ENCODE measurements at regions not wholly inside any gene's neighbourhood (a gene's known extent, or its start where the extent isn't known, plus 50 kb on each side); places are given as distances from the start of the nearest gene placed in this dataset.

DNA sequence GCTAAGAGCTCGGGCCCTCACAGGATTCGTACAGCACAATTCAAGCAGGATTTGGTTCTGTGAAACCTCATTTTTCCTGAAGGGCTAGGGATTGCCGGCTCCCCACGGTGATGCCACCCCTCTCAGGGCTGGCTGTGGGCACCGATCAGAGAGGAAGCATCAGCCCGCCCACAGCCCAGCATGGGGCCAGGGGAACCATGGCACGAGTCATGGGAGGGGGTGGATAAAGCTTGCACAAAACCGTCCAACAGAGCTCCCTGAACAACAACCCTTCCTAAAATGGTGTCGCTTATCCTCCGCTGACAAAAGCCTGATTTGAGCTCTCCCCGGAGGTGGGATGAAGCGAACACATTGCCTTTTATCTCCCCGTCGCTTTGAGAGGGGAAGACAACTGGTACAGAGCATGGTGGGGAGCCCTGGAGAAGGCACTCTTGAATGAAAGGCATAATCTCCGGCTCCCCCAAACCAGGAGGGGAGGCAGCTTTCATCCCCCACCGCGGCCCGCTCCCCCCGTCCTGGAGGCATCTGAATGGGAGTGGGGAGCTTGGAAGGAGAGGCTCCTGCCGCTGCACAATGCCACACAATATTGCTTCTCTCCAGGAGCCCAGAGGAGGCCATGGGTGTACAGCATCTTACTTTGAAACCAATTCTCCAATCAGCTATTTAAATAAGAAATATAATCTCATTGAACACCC, 144.0 kb downstream of the RPS24 start:
- H3K4me3 ChIP-seq, result no peak overlapping the region
- no peaks in the 10 kb centered on the region for H3K9me3 ChIP-seq (ENCODE audit: low read depth)
- H3K4me1 ChIP-seq (ENCODE audit: low read depth), result peaks cover 13% of the 10 kb centered on the region
- no peak for DNase-seq (ENCODE audit: low read depth in 1 of 2, low spot score in 1 of 2)
- no peak for TF ChIP-seq CTCF (IDR thresholded peaks at IDR 0.05; ENCODE audit: low read depth, low read length)
- no peak overlapping the region for H3K27ac ChIP-seq
- peaks cover 6% of the 10 kb centered on the region for H3K27me3 ChIP-seq
- no peaks in the 10 kb centered on the region for H3K36me3 ChIP-seq

DNA sequence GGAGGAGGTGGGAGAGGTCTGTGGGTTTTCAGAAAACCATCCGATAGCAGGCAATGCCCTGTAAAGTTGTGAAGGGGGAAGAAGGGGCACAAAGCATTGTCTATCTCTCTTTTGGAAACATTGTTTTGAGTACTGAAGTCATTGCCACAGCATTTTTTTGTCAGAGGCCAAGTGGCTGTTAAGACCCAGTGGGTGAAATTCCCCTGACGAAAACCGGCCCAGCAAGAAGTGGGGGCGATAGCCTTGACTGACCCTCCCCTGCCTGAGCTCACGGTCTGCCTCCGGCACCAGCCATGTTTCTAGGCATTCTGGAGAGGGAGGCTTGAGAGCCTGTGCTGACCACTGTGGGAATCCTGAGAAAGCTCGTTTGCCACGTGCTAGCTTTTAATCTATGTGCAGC, 144.7 kb downstream of the RPS24 start:
- H3K36me3 ChIP-seq, result no peaks in the 10 kb centered on the region
- DNase-seq (ENCODE audit: low read depth in 1 of 2, low spot score in 1 of 2), result no peak
- H3K27me3 ChIP-seq, result peaks cover 6% of the 10 kb centered on the region
- no peak overlapping the region for H3K27ac ChIP-seq
- H3K4me1 ChIP-seq (ENCODE audit: low read depth), result peaks cover 12% of the 10 kb centered on the region
- no peak for TF ChIP-seq CTCF (IDR thresholded peaks at IDR 0.05; ENCODE audit: low read depth, low read length)
- no peak overlapping the region for H3K4me3 ChIP-seq
- H3K9me3 ChIP-seq (ENCODE audit: low read depth), result no peaks in the 10 kb centered on the region

- Histone ChIP-seq H3K27ac (no peak overlapping the region), H3K9me3 (ENCODE audit: low read depth) (no peaks in the 10 kb centered on the region), H3K36me3 (no peaks in the 10 kb centered on the region), H3K4me1 (ENCODE audit: low read depth) (peaks cover 7% of the 10 kb centered on the region), H3K4me3 (no peak overlapping the region), H3K27me3 (peaks cover 6% of the 10 kb centered on the region)
- no peak for TF ChIP-seq CTCF (IDR thresholded peaks at IDR 0.05; ENCODE audit: low read depth, low read length)
- peak in 1 of 2 donors; percentile 59 for DNase-seq (ENCODE audit: low read depth in 1 of 2, low spot score in 1 of 2)
Measured at GRCh38 chr10:78178940-78179339, 145.3 kb downstream of the RPS24 start.

GRCh38 chr10:78179886-78180705, 146.4 kb downstream of the RPS24 start:
- Histone ChIP-seq H3K9me3 (ENCODE audit: low read depth) (no peaks in the 10 kb centered on the region), H3K4me1 (ENCODE audit: low read depth) (peaks cover 7% of the 10 kb centered on the region), H3K27me3 (peaks cover 6% of the 10 kb centered on the region), H3K27ac (no peak overlapping the region), H3K4me3 (no peak overlapping the region), H3K36me3 (no peaks in the 10 kb centered on the region)
- DNase-seq (ENCODE audit: low read depth in 1 of 2, low spot score in 1 of 2), result no peak
- TF ChIP-seq CTCF (IDR thresholded peaks at IDR 0.05; ENCODE audit: low read depth, low read length), result no peak

- Histone ChIP-seq H3K27ac (no peak overlapping the region), H3K4me1 (ENCODE audit: low read depth) (peaks cover 7% of the 10 kb centered on the region), H3K4me3 (no peak overlapping the region), H3K36me3 (no peaks in the 10 kb centered on the region), H3K27me3 (peaks cover 6% of the 10 kb centered on the region), H3K9me3 (ENCODE audit: low read depth) (no peaks in the 10 kb centered on the region)
- no peak for DNase-seq (ENCODE audit: low read depth in 1 of 2, low spot score in 1 of 2)
- TF ChIP-seq CTCF (IDR thresholded peaks at IDR 0.05; ENCODE audit: low read depth, low read length), result no peak
Measured at GRCh38 chr10:78181381-78182055, 147.9 kb downstream of the RPS24 start.

All from cardiac muscle cell (in vitro differentiated cells and primary cell).